Suprapubic skin (tissue), 4 donors: ENCODE measurements at regions not wholly inside any gene's neighbourhood (a gene's known extent, or its start where the extent isn't known, plus 50 kb on each side); places are given as distances from the start of the nearest gene placed in this dataset.

Experiments
- DNase-seq, 2 donors: peaks; one replicate each; pipeline ENCODE4 v3.0.0-alpha.2; 2019; ENCODE audit warnings: low spot score in 2 of 2
- H3K27ac ChIP-seq: fragments of 200-600 bp; sonication (generic); one replicate; pipeline ENCODE4 v1.5.1; 2019
- H3K27me3 ChIP-seq: fragments of 200-600 bp; sonication (generic); one replicate; pipeline ENCODE4 v1.5.1; 2019
- H3K36me3 ChIP-seq: fragments of 200-600 bp; sonication (generic); one replicate; pipeline ENCODE4 v1.5.1; 2019
- H3K4me1 ChIP-seq: fragments of 200-600 bp; sonication (generic); one replicate; pipeline ENCODE4 v1.5.1; 2019
- H3K4me3 ChIP-seq: fragments of 200-600 bp; sonication (generic); one replicate; pipeline ENCODE4 v1.5.1; 2019; ENCODE audit warnings: mild to moderate bottlenecking
- H3K9me3 ChIP-seq: fragments of 200-600 bp; sonication (generic); one replicate; pipeline ENCODE4 v1.5.1; 2019
- CTCF ChIP-seq, 2 donors: fragments of 200-600 bp in 1 of 2; fragments of 450-650 bp in 1 of 2; sonication (generic) in 1 of 2; IDR thresholded peaks; one replicate each; pipeline ENCODE4 v1.5.1; 2016 to 2019; ENCODE audit warnings: antibody characterized with exemption in 2 of 2, mild to moderate bottlenecking in 1 of 2, moderate library complexity in 1 of 2
- EP300 ChIP-seq: sonication (generic); formaldehyde crosslinking; IDR thresholded peaks from one replicate; pipeline ENCODE4 v1.6.1; 2017; ENCODE audit warnings: antibody characterized with exemption
- POLR2A ChIP-seq, 2 donors: fragments of 450-650 bp; IDR thresholded peaks; one replicate each; pipeline ENCODE4 v1.6.1; 2017; ENCODE audit warnings: antibody characterized with exemption in 2 of 2, mild to moderate bottlenecking in 2 of 2, moderate library complexity in 2 of 2
- POLR2AphosphoS5 ChIP-seq, 3 donors: sonication (generic); formaldehyde crosslinking; IDR thresholded peaks; one replicate each; pipeline ENCODE4 v1.6.1; 2017; ENCODE audit warnings: antibody characterized with exemption in 3 of 3
- WGBS: methylation state at CpG from one replicate; pipeline ENCODE4 v1.1.5; 2018; 5-methylcytosine and 5-hydroxymethylcytosine counted together

- no peaks in the 10 kb centered on the region for H3K36me3 ChIP-seq
- DNase-seq = no peak
- no peak overlapping the region for H3K4me3 ChIP-seq
- TF ChIP-seq POLR2A (IDR thresholded peaks at IDR 0.05) (no peak), POLR2AphosphoS5 (IDR thresholded peaks at IDR 0.05) (no peak), EP300 (no peak), CTCF (IDR thresholded peaks at IDR 0.05) (no peak)
- no peaks in the 10 kb centered on the region for H3K9me3 ChIP-seq
- no peaks in the 10 kb centered on the region for H3K27me3 ChIP-seq
- peaks cover 10% of the 10 kb centered on the region for H3K4me1 ChIP-seq
- no peak overlapping the region for H3K27ac ChIP-seq
Observed at GRCh38 chr2:20555954-20556353, 94.9 kb downstream of the HS1BP3 start.

- Histone ChIP-seq H3K27ac (no peak overlapping the region), H3K27me3 (no peaks in the 10 kb centered on the region), H3K36me3 (no peaks in the 10 kb centered on the region), H3K4me3 (no peak overlapping the region), H3K9me3 (no peaks in the 10 kb centered on the region), H3K4me1 (peaks cover 18% of the 10 kb centered on the region)
- 85% methylated on average over 4 of the region's 4 CpGs for WGBS
- DNase-seq = no peak
- TF ChIP-seq CTCF (IDR thresholded peaks at IDR 0.05) (no peak), POLR2A (IDR thresholded peaks at IDR 0.05) (no peak), EP300 (no peak), POLR2AphosphoS5 (IDR thresholded peaks at IDR 0.05) (no peak)
Observed at GRCh38 chr2:20556756-20557155, 94.1 kb downstream of the HS1BP3 start.

- Histone ChIP-seq H3K36me3 (no peaks in the 10 kb centered on the region), H3K27ac (no peak overlapping the region), H3K4me3 (no peak overlapping the region), H3K9me3 (no peaks in the 10 kb centered on the region), H3K27me3 (no peaks in the 10 kb centered on the region), H3K4me1 (peaks cover 20% of the 10 kb centered on the region)
- no peak for DNase-seq
- no peak for TF ChIP-seq EP300
- TF ChIP-seq POLR2A (IDR thresholded peaks at IDR 0.05) = no peak
- TF ChIP-seq POLR2AphosphoS5 (IDR thresholded peaks at IDR 0.05) = no peak
- TF ChIP-seq CTCF (IDR thresholded peaks at IDR 0.05) = no peak
- 96% methylated on average over 4 of the region's 4 CpGs for WGBS
Observed at GRCh38 chr2:20557226-20557625, 93.7 kb downstream of the HS1BP3 start.

- DNase-seq = no peak
- H3K27me3 ChIP-seq = no peaks in the 10 kb centered on the region
- no peaks in the 10 kb centered on the region for H3K36me3 ChIP-seq
- H3K4me1 ChIP-seq = peaks cover 20% of the 10 kb centered on the region
- H3K9me3 ChIP-seq = no peaks in the 10 kb centered on the region
- no peak overlapping the region for H3K4me3 ChIP-seq
- WGBS = 79% methylated on average over 3 of the region's 3 CpGs
- TF ChIP-seq POLR2AphosphoS5 (IDR thresholded peaks at IDR 0.05) (no peak), CTCF (IDR thresholded peaks at IDR 0.05) (no peak), POLR2A (IDR thresholded peaks at IDR 0.05) (no peak), EP300 (no peak)
- no peak overlapping the region for H3K27ac ChIP-seq
Observed at GRCh38 chr2:20557635-20558034, 93.3 kb downstream of the HS1BP3 start.

- WGBS = 97% methylated on average over 6 of the region's 12 CpGs
- no peak for TF ChIP-seq POLR2A (IDR thresholded peaks at IDR 0.05)
- TF ChIP-seq POLR2AphosphoS5 (IDR thresholded peaks at IDR 0.05) = no peak
- no peak for TF ChIP-seq CTCF (IDR thresholded peaks at IDR 0.05)
- TF ChIP-seq EP300 = no peak
- Histone ChIP-seq H3K36me3 (no peaks in the 10 kb centered on the region), H3K27me3 (no peaks in the 10 kb centered on the region), H3K4me1 (peaks cover 29% of the 10 kb centered on the region), H3K4me3 (no peak overlapping the region), H3K9me3 (no peaks in the 10 kb centered on the region), H3K27ac (no peak overlapping the region)
- no peak for DNase-seq
Observed at GRCh38 chr2:20558391-20559150, 92.3 kb downstream of the HS1BP3 start.
